Muscle layer of colon (tissue), 2 donors: ENCODE measurements at regions not wholly inside any gene's neighbourhood (a gene's known extent, or its start where the extent isn't known, plus 50 kb on each side); places are given as distances from the start of the nearest gene placed in this dataset.
"Not testable (repeated sequence)": the region's sequence is repeated elsewhere in the genome, so short reads cannot be mapped to it uniquely, and the experiment has no call there.

Experiments
- H3K27ac ChIP-seq: one replicate; pipeline ENCODE4 v1.7.0; 2013; ENCODE audit warnings: low read depth, mild to moderate bottlenecking, low read length, moderate library complexity
- H3K27me3 ChIP-seq, 2 donors: one replicate each; pipeline ENCODE4 v1.7.0; 2013; ENCODE audit warnings: low read length in 2 of 2, mild to moderate bottlenecking in 2 of 2; ENCODE audit not compliant: insufficient read depth in 2 of 2, control insufficient read depth in 1 of 2
- H3K36me3 ChIP-seq: one replicate; pipeline ENCODE4 v1.7.0; 2013; ENCODE audit warnings: mild to moderate bottlenecking, low read length; ENCODE audit not compliant: insufficient read depth
- H3K4me1 ChIP-seq: one replicate; pipeline ENCODE4 v1.7.0; 2013; ENCODE audit warnings: mild to moderate bottlenecking, low read length; ENCODE audit not compliant: insufficient read depth
- H3K4me3 ChIP-seq, 2 donors: one replicate each; pipeline ENCODE4 v1.7.0; 2013; ENCODE audit warnings: low read length in 2 of 2, low read depth in 1 of 2, mild to moderate bottlenecking in 1 of 2, moderate library complexity in 1 of 2
- H3K9ac ChIP-seq: one replicate; pipeline ENCODE4 v1.7.0; 2013; ENCODE audit warnings: low read length
- H3K9me3 ChIP-seq: one replicate; pipeline ENCODE4 v1.7.0; 2013; ENCODE audit warnings: mild to moderate bottlenecking, low read length
- donor health status: abdominal sarcoma.
- donor health status: Adenocarcinoma of cecum.

GRCh38 chr3:104291878-104292277 lies 1074.8 kb upstream of the ALCAM start:
- Histone ChIP-seq H3K4me3 (peak overlapping the region in 1 of 2 donors; percentile 3), H3K9me3 (no peaks in the 10 kb centered on the region), H3K4me1 (peaks cover 5% of the 10 kb centered on the region), H3K27ac (peak overlapping the region; percentile 25), H3K36me3 (no peaks in the 10 kb centered on the region), H3K27me3 (no peaks in the 10 kb centered on the region), H3K9ac (no peak overlapping the region)

- Histone ChIP-seq H3K4me3 (no peak overlapping the region), H3K36me3 (no peaks in the 10 kb centered on the region), H3K9me3 (no peaks in the 10 kb centered on the region), H3K27me3 (no peaks in the 10 kb centered on the region), H3K27ac (no peak overlapping the region), H3K9ac (no peak overlapping the region), H3K4me1 (no peaks in the 10 kb centered on the region)
These were observed 1069.1 kb upstream of the ALCAM start for GRCh38 chr3:104297617-104298016.

GRCh38 chr3:104298662-104299061 lies 1068.0 kb upstream of the ALCAM start:
- no peaks in the 10 kb centered on the region for H3K27me3 ChIP-seq
- H3K36me3 ChIP-seq, result no peaks in the 10 kb centered on the region
- no peak overlapping the region for H3K4me3 ChIP-seq
- no peaks in the 10 kb centered on the region for H3K9me3 ChIP-seq
- H3K4me1 ChIP-seq, result no peaks in the 10 kb centered on the region
- no peak overlapping the region for H3K27ac ChIP-seq
- no peak overlapping the region for H3K9ac ChIP-seq

GRCh38 chr3:104316118-104316517 lies 1050.6 kb upstream of the ALCAM start:
- H3K9ac ChIP-seq, result no peak overlapping the region
- peaks cover 3% of the 10 kb centered on the region for H3K9me3 ChIP-seq
- no peaks in the 10 kb centered on the region for H3K36me3 ChIP-seq
- no peak overlapping the region for H3K27ac ChIP-seq
- H3K4me3 ChIP-seq, result no peak overlapping the region
- no peaks in the 10 kb centered on the region for H3K27me3 ChIP-seq
- no peaks in the 10 kb centered on the region for H3K4me1 ChIP-seq

GRCh38 chr3:104323226-104323625 lies 1043.5 kb upstream of the ALCAM start:
- H3K9ac ChIP-seq, result no peak overlapping the region
- H3K9me3 ChIP-seq, result peaks cover 3% of the 10 kb centered on the region
- H3K4me1 ChIP-seq, result no peaks in the 10 kb centered on the region
- no peak overlapping the region for H3K4me3 ChIP-seq
- no peak overlapping the region for H3K27ac ChIP-seq
- no peaks in the 10 kb centered on the region for H3K27me3 ChIP-seq
- no peaks in the 10 kb centered on the region for H3K36me3 ChIP-seq

GRCh38 chr3:104347291-104347690 lies 1019.4 kb upstream of the ALCAM start:
- Histone ChIP-seq H3K4me1 (no peaks in the 10 kb centered on the region), H3K9me3 (no peaks in the 10 kb centered on the region), H3K9ac (no peak overlapping the region), H3K27me3 (no peaks in the 10 kb centered on the region), H3K36me3 (no peaks in the 10 kb centered on the region), H3K4me3 (no peak overlapping the region), H3K27ac (no peak overlapping the region)

GRCh38 chr3:104349836-104350235 lies 1016.9 kb upstream of the ALCAM start:
- Histone ChIP-seq H3K27me3 (no peaks in the 10 kb centered on the region), H3K27ac (no peak overlapping the region), H3K36me3 (no peaks in the 10 kb centered on the region), H3K4me3 (no peak overlapping the region), H3K9me3 (no peaks in the 10 kb centered on the region), H3K4me1 (no peaks in the 10 kb centered on the region), H3K9ac (no peak overlapping the region)

- H3K27me3 ChIP-seq, result no peaks in the 10 kb centered on the region
- H3K4me1 ChIP-seq, result no peaks in the 10 kb centered on the region
- H3K9ac ChIP-seq, result no peak overlapping the region
- H3K27ac ChIP-seq, result no peak overlapping the region
- no peaks in the 10 kb centered on the region for H3K9me3 ChIP-seq
- H3K36me3 ChIP-seq, result no peaks in the 10 kb centered on the region
- H3K4me3 ChIP-seq, result no peak overlapping the region
These were observed 1012.8 kb upstream of the ALCAM start for GRCh38 chr3:104353951-104354350.

GRCh38 chr3:104359546-104359945 lies 1007.2 kb upstream of the ALCAM start:
- H3K9me3 ChIP-seq, result no peaks in the 10 kb centered on the region
- no peak overlapping the region for H3K27ac ChIP-seq
- H3K4me1 ChIP-seq, result no peaks in the 10 kb centered on the region
- no peaks in the 10 kb centered on the region for H3K27me3 ChIP-seq
- H3K36me3 ChIP-seq, result no peaks in the 10 kb centered on the region
- H3K9ac ChIP-seq, result no peak overlapping the region
- no peak overlapping the region for H3K4me3 ChIP-seq

- Histone ChIP-seq H3K27ac (no peak overlapping the region), H3K9me3 (no peaks in the 10 kb centered on the region), H3K36me3 (no peaks in the 10 kb centered on the region), H3K9ac (no peak overlapping the region), H3K27me3 (no peaks in the 10 kb centered on the region), H3K4me1 (no peaks in the 10 kb centered on the region), H3K4me3 (no peak overlapping the region)
These were observed 1006.7 kb upstream of the ALCAM start for GRCh38 chr3:104360038-104360437.

GRCh38 chr3:104361748-104362147 lies 1005.0 kb upstream of the ALCAM start:
- H3K27ac ChIP-seq, H3K4me1 ChIP-seq, H3K4me3 ChIP-seq, H3K36me3 ChIP-seq, H3K27me3 ChIP-seq, H3K9me3 ChIP-seq, H3K9ac ChIP-seq: not testable (repeated sequence)

- Histone ChIP-seq H3K27me3 (no peaks in the 10 kb centered on the region), H3K9me3 (no peaks in the 10 kb centered on the region), H3K4me1 (no peaks in the 10 kb centered on the region), H3K4me3 (no peak overlapping the region), H3K27ac (no peak overlapping the region), H3K36me3 (no peaks in the 10 kb centered on the region), H3K9ac (no peak overlapping the region)
These were observed 1004.4 kb upstream of the ALCAM start for GRCh38 chr3:104362319-104362718.
